ENCODE measurements at regions not wholly inside any gene's neighbourhood (a gene's known extent, or its start where the extent isn't known, plus 50 kb on each side); places are given as distances from the start of the nearest gene placed in this dataset.
A peak's percentile ranks its signal among the peaks of the same experiment; 100 is the strongest.

DNA sequence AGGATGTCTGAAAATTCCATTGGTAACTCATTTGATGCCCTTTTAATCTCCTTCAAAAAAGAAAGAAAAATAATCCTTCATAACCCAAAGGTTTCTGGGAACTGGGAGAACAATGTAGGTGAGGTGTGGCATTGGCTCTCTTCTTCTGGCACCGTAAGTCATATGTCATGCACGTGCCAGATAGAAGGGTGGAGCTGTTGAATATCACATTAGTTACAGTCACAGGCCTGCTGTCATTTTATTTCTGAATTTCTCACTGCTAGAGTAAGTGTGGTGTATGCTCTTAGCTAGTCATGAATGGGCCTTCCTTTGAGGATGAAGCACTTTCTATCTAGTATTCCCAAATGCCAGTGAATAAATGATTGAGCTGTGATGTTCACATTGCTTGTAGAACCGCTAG, 201.8 kb upstream of the SGCD start:
- Histone ChIP-seq H4K20me1 (ENCODE audit: insufficient read depth, low read length) (no peaks in the 10 kb centered on the region), H3K79me2 (ENCODE audit: low read length) (no peaks in the 10 kb centered on the region), H3K9me2 (replicated peaks; ENCODE audit: insufficient read depth, low read length) (no peaks in the 10 kb centered on the region), H3K4me2 (ENCODE audit: low read depth, low read length) (no peak overlapping the region), H3K36me3 (replicated peaks; ENCODE audit: insufficient read depth, low read length) (no peaks in the 10 kb centered on the region), H3F3A (ENCODE audit: insufficient read depth, low read length) (no peaks in the 10 kb centered on the region), H3K9ac (ENCODE audit: low read length) (no peak overlapping the region), H2AFZ (ENCODE audit: low read length) (no peak overlapping the region), H3K4me1 (ENCODE audit: low read length) (no peaks in the 10 kb centered on the region), H3K27me3 (replicated peaks; ENCODE audit: insufficient read depth, low read length) (no peaks in the 10 kb centered on the region), H3K27ac (ENCODE audit: low read length) (no peak overlapping the region), H3K4me3 (ENCODE audit: low read length) (no peak overlapping the region), H3K9me3 (replicated peaks; ENCODE audit: insufficient read depth, low read length) (no peaks in the 10 kb centered on the region)
- TF ChIP-seq EZH2 (optimal IDR thresholded peaks at IDR 0.05; ENCODE audit: low read depth, low read length), result no peak
- no peak for DNase-seq

DNA sequence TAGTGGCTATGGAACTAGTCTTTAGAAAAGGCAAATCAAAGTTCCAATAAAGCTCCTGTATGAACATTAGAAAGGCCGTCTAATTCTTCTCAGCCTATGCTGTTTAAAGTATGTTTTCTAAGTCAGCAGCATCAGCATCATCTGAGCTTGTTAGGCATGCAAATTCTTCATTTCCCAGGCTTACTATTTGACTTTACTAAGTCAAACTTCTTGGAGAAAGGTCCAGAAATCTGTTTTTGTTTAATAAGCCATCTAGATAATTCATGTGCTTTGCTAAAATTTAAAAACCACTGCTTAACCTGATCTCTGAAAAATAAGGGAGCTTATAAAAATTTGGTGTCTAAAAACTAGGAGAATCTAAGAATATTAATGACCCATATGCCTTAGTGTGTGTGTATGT, 200.2 kb upstream of the SGCD start:
- H3K9me3 ChIP-seq (replicated peaks; ENCODE audit: insufficient read depth, low read length), result no peaks in the 10 kb centered on the region
- H3K27me3 ChIP-seq (replicated peaks; ENCODE audit: insufficient read depth, low read length), result no peaks in the 10 kb centered on the region
- TF ChIP-seq EZH2 (optimal IDR thresholded peaks at IDR 0.05; ENCODE audit: low read depth, low read length), result no peak
- no peaks in the 10 kb centered on the region for H3K9me2 ChIP-seq (replicated peaks; ENCODE audit: insufficient read depth, low read length)
- no peak overlapping the region for H3K27ac ChIP-seq (ENCODE audit: low read length)
- no peaks in the 10 kb centered on the region for H3K79me2 ChIP-seq (ENCODE audit: low read length)
- H3F3A ChIP-seq (ENCODE audit: insufficient read depth, low read length), result no peaks in the 10 kb centered on the region
- DNase-seq, result no peak
- no peak overlapping the region for H3K4me3 ChIP-seq (ENCODE audit: low read length)
- no peaks in the 10 kb centered on the region for H4K20me1 ChIP-seq (ENCODE audit: insufficient read depth, low read length)
- H3K4me2 ChIP-seq (ENCODE audit: low read depth, low read length), result no peak overlapping the region
- H2AFZ ChIP-seq (ENCODE audit: low read length), result no peak overlapping the region
- H3K36me3 ChIP-seq (replicated peaks; ENCODE audit: insufficient read depth, low read length), result no peaks in the 10 kb centered on the region
- no peak overlapping the region for H3K9ac ChIP-seq (ENCODE audit: low read length)
- no peaks in the 10 kb centered on the region for H3K4me1 ChIP-seq (ENCODE audit: low read length)

DNA sequence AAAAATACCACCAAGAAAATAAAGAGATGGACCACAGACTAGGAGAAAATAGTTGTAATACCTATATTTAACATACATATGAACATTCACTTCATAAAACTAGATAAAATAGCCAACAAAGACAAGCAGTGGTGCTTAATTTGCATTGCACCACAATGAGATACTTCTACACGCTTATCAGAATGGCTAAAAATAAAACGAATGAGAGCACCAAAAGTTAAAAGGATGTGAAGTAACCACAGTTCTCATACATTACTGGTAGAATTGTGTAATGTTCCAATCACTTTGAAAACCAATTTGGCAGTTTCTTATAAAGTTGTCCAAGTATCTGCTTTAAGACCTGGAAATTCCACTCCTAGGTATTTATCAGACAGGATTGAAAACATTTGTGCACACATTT, 198.9 kb upstream of the SGCD start:
- H3K4me2 ChIP-seq (ENCODE audit: low read depth, low read length), result no peak overlapping the region
- TF ChIP-seq EZH2 (optimal IDR thresholded peaks at IDR 0.05; ENCODE audit: low read depth, low read length) (no peak), EZH2phosphoT487 (IDR thresholded peaks at IDR 0.05; ENCODE audit: low read length) (no peak)
- TF ChIP-seq, protein P1, sequence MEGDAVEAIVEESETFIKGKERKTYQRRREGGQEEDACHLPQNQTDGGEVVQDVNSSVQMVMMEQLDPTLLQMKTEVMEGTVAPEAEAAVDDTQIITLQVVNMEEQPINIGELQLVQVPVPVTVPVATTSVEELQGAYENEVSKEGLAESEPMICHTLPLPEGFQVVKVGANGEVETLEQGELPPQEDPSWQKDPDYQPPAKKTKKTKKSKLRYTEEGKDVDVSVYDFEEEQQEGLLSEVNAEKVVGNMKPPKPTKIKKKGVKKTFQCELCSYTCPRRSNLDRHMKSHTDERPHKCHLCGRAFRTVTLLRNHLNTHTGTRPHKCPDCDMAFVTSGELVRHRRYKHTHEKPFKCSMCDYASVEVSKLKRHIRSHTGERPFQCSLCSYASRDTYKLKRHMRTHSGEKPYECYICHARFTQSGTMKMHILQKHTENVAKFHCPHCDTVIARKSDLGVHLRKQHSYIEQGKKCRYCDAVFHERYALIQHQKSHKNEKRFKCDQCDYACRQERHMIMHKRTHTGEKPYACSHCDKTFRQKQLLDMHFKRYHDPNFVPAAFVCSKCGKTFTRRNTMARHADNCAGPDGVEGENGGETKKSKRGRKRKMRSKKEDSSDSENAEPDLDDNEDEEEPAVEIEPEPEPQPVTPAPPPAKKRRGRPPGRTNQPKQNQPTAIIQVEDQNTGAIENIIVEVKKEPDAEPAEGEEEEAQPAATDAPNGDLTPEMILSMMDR (IDR thresholded peaks at IDR 0.05; ENCODE audit: low read length), result no peak

DNA sequence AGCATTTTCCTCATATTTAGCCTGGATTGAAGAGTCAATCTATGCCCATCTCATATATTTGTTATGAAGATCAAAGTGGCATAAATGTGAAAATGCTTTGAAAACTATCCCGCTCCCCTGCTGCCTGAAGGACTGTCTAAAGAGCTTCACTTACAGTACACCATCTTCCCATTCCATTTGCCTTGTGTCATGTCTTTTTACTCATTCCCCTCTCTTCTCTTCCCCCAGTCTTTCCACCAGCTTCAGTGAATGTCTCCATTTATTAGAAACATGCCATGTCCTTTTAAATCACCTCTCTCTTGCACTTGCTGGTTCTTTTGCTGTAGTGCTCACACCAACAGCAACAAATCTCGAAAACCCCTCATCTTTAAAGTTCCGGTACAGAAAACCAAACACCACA, 192.7 kb upstream of the SGCD start:
- Histone ChIP-seq H4K20me1 (ENCODE audit: insufficient read depth, low read length) (no peaks in the 10 kb centered on the region), H3K27ac (ENCODE audit: low read length) (no peak overlapping the region), H3K27me3 (replicated peaks; ENCODE audit: insufficient read depth, low read length) (no peaks in the 10 kb centered on the region), H3K9me2 (replicated peaks; ENCODE audit: insufficient read depth, low read length) (no peaks in the 10 kb centered on the region), H3K4me3 (ENCODE audit: low read length) (no peak overlapping the region), H3K9ac (ENCODE audit: low read length) (no peak overlapping the region), H3K36me3 (replicated peaks; ENCODE audit: insufficient read depth, low read length) (no peaks in the 10 kb centered on the region), H2AFZ (ENCODE audit: low read length) (no peak overlapping the region), H3K79me2 (ENCODE audit: low read length) (no peaks in the 10 kb centered on the region), H3K9me3 (replicated peaks; ENCODE audit: insufficient read depth, low read length) (no peaks in the 10 kb centered on the region), H3K4me1 (ENCODE audit: low read length) (no peaks in the 10 kb centered on the region), H3F3A (ENCODE audit: insufficient read depth, low read length) (no peaks in the 10 kb centered on the region), H3K4me2 (ENCODE audit: low read depth, low read length) (no peak overlapping the region)
- no peak for DNase-seq
- TF ChIP-seq EZH2phosphoT487 (IDR thresholded peaks at IDR 0.05; ENCODE audit: low read length) (no peak), EZH2 (optimal IDR thresholded peaks at IDR 0.05; ENCODE audit: low read depth, low read length) (no peak)
- TF ChIP-seq, protein P1 (IDR thresholded peaks at IDR 0.05; ENCODE audit: low read length), result no peak

More for the DNA sequence above, 198.9 kb upstream of the SGCD start:
- H3K9ac ChIP-seq (ENCODE audit: low read length), result no peak overlapping the region
- no peaks in the 10 kb centered on the region for H3K27me3 ChIP-seq (replicated peaks; ENCODE audit: insufficient read depth, low read length)
- no peak overlapping the region for H3K27ac ChIP-seq (ENCODE audit: low read length)
- no peak overlapping the region for H2AFZ ChIP-seq (ENCODE audit: low read length)
- H3K9me3 ChIP-seq (replicated peaks; ENCODE audit: insufficient read depth, low read length), result no peaks in the 10 kb centered on the region
- no peaks in the 10 kb centered on the region for H3K36me3 ChIP-seq (replicated peaks; ENCODE audit: insufficient read depth, low read length)
- DNase-seq, result peak; percentile 20
- no peaks in the 10 kb centered on the region for H3F3A ChIP-seq (ENCODE audit: insufficient read depth, low read length)
- H3K79me2 ChIP-seq (ENCODE audit: low read length), result no peaks in the 10 kb centered on the region
- no peaks in the 10 kb centered on the region for H4K20me1 ChIP-seq (ENCODE audit: insufficient read depth, low read length)
- no peaks in the 10 kb centered on the region for H3K9me2 ChIP-seq (replicated peaks; ENCODE audit: insufficient read depth, low read length)
- no peak overlapping the region for H3K4me3 ChIP-seq (ENCODE audit: low read length)
- no peaks in the 10 kb centered on the region for H3K4me1 ChIP-seq (ENCODE audit: low read length)

All from MM.1S (cell line).